Cerebellar nuclear complex (tissue), 1 donor: ENCODE measurements at regions not wholly inside any gene's neighbourhood (a gene's known extent, or its start where the extent isn't known, plus 50 kb on each side); places are given as distances from the start of the nearest gene placed in this dataset.

ENCODE experiments used
- DNase-seq, 2 experiments: peaks; one replicate each; lab custom pipeline; 2025; lab: John Stamatoyannopoulos, UW

DNA sequence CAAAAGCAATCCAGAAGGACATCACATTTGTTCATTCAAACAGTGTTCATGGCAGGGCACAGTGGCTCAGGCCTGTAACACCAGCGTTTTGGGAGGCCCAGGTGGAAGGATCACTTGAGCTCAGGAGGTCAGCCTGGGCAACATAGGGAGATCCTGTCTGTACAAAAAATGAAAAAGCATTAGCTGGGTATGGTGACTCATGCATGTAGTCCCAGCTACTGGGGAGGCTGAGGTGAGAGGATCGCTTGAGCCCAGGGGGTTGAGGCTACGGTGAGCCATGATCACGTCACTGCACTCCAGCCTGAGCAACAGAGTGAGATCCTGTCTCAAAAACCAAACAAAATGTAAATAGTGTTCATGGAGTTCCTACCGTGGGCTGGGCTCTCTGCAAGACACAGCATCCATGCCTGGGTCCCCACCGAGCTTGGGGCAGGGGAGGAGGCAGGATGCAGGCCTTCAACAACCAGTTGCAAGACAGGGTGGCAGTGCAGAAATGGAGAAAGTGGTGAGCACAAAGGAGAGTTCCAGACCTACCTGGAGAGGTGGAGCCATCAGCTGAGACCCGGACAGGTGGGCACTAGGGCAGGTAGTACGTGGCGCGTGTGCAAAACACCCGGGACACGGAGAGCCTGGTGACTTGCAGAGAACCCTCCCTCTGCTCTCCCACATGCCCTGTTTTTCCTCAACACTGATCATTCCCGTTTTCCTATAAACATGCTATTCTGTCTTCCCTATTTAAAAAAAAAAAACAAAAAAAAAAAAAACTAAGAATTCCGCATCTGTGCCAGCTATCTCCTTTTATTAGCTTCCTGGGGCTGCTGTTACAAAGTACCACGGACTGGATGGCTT is 138.9 kb downstream of the TOMM20 start:
- no peak for DNase-seq

DNA sequence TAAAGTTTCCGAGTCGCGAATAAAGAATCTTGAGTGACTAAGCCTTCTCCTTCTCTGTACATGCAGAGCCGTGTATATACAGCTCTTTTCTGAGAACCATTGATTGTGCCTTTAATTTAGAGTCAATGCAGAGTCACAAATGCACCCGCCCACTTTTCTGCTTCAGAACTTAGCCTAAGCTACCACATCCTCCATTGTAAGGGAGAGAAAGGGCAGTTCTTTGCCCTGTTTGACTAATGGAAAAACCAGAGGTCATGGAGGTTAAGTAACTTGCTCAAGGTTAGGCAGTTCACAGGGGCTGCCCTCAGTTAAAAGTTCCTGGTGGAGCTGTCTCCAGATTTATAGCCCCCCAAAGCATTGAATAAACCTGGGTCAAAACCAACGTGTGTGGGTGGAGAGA is 139.6 kb downstream of the TOMM20 start:
- DNase-seq, result no peak

- DNase-seq, result no peak
These were observed 140.1 kb downstream of the TOMM20 start for GRCh38 chr1:234988536-234988935.

- DNase-seq, result no peak
These were observed 140.5 kb downstream of the TOMM20 start for GRCh38 chr1:234988155-234988517.

DNA sequence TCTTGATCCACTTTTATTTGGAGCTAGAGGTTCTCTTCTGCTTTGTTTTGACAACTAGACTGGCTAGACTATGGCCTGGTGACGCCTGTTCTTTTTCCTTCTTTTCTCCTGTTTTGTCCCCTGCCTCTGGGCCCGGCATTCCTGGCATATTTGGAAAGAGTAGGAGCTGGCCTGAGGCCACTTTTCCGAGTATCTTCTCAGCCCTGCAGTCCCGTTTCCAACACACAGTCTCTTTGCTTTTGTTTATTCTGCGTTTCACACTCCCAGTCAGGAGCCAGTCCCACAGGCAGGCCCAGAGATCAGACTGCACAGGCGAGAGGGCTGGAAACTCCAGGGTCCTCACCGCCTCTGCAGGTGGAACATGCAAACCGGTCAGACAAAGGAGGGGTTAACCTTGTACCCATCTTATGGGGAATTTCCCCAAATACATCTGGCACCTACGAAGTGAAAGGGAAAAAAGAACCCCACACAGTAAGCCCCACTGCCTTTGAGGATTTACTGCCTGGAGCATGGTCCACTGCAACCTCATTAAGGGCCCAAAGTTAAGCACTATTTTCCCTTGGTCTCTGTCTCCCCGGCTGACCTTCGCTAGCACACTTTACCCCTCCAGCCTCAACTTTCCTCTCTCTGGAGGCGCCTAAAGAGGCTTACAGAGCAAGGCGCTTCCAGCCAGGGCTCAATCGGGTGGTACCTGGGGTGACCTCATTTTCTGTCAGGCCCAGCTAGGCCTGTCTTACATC is 141.1 kb downstream of the TOMM20 start:
- DNase-seq, result no peak

DNA sequence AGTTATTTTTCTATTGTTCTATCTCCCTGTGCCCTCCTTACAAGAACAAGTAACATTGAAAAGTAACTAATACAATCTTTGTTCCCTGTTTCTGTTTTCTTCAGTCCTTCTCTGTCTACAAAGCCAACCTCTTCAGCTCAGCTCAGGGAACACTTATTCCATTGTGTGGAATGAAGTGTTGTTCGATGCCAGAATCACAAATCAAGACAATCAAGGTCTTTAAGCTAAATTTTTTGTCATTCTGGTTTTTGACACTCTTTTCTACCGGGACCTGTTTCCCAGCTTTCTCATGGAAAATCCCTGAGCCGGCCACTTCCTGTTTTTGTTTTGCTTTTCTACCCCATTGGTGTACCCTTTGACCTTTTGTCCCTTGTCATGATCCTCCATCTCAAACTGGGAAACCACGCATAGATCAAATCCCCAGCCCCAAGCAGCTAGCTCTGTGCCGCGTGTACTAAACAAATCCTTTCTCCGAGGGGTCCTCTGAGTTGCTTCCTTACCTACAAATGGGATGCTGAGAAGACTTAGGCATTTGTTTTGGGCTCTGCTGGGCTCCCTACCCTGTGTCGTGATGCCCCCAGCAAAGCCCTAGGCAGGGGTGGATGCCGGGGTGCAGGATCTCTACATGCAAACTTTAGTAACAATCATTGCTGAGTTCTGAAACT is 141.8 kb downstream of the TOMM20 start:
- no peak for DNase-seq

DNA sequence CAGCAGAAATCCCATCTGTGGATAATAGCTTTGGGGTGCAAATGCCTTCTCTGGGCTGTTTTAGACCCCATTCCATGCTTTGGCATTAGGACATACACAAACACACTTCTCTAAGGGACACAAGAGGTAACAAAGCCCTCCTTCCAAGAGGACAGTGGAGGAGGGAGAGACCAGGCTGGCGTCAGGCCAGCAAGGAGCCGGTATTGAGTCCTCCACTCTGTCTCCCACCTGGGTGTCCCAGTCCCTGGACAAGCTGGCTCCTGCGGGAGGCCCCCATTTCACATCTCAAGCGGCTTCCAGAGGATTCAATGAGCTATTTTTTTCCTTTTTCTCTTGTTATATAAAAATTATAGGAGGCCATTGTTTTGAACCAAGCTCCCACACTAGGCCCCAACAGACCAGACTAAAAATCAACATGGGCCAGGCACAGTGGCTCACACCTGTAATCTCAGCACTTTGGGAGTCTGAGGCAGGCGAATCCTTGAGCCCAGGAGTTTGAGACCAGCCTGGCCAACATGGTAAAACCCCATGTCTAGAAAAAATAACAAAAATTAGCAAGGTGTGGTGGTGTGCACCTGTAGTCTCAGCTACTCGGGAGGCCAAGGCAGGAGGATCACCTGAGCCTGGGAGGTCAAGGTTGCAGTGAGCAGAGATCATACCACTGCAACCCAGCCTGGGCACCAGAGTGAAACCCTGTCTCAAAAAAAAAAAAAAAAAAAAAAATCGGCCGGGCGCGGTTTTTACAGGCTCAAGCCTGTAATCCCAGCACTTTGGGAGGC is 142.9 kb downstream of the TOMM20 start:
- DNase-seq, result no peak

DNA sequence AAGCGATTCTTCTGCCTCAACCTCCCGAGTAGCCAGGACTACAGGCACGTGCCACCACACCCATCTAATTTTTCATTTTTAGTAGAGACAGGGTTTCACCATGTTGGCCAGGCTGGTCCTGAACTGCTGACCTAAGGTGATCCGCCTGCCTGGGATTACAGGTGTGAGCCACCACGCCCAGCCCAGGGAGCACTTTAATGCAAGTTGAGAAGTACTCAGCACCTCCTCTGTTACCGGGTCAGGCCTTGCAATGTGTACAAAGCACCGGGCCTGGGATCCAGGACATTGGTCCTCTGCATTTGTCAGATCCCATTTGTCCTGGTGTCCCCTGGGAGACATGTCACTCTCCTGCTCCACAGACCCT is 143.6 kb downstream of the TOMM20 start:
- DNase-seq, result no peak

- DNase-seq, result no peak
These were observed 144.9 kb downstream of the TOMM20 start for GRCh38 chr1:234983564-234984238.

- DNase-seq, result no peak
These were observed 146.9 kb downstream of the TOMM20 start for GRCh38 chr1:234981758-234982157.

- DNase-seq, result no peak
These were observed 147.8 kb downstream of the TOMM20 start for GRCh38 chr1:234980645-234981396.

DNA sequence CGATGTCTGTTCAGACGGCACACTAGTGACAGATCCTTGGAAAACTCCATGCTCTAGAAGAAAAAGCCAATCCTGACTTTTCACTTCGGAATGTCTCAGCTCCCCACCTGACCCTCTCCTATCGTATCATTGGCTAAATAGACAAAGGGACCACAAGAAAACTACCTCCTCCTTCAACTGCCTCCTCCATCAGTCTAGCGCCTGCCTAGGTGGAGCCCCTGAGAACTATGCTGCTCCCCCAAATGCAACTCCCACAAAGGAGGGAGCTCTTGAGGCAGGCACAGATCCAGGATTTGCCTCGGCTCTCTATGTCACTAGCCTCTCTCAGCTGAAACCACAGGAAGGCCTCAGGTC is 148.4 kb downstream of the TOMM20 start:
- DNase-seq, result no peak

DNA sequence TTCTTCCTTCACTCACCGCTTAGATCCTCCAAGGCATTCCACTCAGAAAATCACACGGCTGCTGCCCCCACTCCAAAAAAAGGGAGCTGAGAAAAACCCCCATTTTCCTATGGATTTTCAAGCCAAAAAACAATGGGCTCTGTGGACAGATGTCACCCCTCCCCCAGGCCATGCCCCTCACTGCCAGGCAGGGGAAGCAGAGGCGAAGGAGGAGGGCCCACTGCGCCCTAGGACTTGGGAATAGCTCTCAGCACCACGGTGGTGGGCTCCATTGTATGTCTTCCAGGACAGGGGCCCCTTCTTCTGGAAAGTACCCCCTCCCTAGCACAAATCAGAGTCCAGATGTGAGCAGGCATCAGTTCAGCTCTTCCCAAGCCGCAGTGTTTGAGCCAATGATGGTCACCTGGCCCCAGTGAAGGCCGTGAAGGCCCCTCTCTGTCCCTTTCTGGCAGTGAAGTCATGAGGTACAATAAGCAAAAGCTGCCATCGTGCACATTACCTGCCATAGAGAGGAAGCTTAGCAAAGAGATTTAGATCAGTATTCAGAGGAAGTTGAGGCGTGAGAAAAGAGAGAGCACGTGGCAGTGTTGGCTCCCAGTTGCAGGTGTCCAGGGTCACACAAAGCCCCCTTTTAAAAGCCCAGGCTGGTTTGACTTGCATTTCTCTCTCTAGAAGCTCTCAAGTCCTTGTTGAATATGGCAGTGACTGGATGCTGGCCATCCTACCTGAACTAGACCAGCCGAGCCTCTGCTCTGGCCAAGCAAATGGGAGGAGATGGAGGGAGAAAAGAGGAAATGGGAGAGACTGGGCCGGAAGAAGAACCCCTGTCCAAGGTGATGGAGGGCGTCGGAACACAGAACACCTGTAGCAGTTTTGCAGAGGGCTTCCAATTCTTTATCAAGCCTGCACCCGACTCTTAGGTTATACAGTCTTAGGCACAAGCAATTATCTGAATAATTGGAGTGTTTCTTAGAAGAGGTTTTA is 149.0 kb downstream of the TOMM20 start:
- DNase-seq, result no peak

DNA sequence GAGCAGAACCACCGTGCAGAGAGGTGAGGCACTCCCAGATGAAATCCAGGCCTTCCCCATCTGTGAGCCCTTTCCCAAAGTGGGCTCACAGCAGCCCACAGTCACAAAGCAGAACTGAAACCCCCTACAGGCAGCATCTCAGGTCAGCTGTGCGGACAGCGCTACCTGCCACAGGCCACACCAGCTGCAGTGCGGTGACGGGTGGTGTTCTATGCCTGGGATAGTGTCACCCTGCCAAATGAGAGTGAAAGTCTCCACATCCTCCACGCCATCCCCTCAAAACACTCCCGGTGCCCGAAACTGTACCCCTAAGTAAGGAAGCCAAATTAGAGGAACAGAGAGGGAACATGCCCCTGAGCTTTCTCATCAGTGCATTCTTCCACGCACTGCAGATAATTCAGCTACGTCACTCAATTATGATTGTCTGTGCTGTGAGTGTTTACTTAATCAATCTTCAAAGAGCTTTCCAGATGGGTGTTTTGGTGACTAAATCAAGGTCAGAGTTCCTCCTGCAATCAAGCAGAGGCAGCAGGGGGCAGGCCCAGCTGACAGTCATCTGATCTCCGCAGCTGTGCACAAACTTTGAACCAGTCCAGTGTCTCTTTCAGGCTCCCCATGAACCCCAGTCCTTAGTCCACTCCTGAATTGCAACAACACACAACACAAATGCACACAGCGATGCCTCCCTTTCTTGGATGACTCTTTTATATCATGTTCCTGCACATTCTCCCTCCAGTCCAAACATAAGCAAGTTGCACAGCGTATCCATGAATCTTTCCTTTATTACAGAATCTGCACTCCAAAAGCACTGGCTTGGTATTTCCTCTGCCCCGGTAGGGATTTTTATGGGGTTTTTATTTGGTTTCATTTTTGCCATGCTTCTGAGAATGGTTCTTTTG is 150.0 kb downstream of the TOMM20 start:
- DNase-seq, result no peak

GRCh38 chr1:234977875-234978396 is 150.7 kb downstream of the TOMM20 start:
- DNase-seq, result no peak

- no peak for DNase-seq
These were observed 151.6 kb downstream of the TOMM20 start for GRCh38 chr1:234976861-234977680.
